PC-3 (cell line): ENCODE measurements at regions not wholly inside any gene's neighbourhood (a gene's known extent, or its start where the extent isn't known, plus 50 kb on each side); places are given as distances from the start of the nearest gene placed in this dataset.

Experiments used
- ATAC-seq: fragments of 200-7000 bp; cut with Tn5 transposase; 2 replicates; pipeline ENCODE4 v1.9.1; 2020; ENCODE audit warnings: mild to moderate bottlenecking, moderate library complexity
- BruUV-seq: library from RNA; stranded (reverse); fragments of 400-500 nt; replicated peaks from 2 replicates; lab custom pipeline; 2021; lab: Mats Ljungman, UMichigan
- CTCF ChIA-PET: fragments of 300-600 bp; sonication (Branson Sonifier 250); formaldehyde crosslinking; loops from one replicate; lab custom pipeline; 2022; ENCODE audit warnings: antibody characterized with exemption; lab: Charles Lee
- POLR2A ChIA-PET: fragments of 300-600 bp; sonication (Branson Sonifier 250); formaldehyde crosslinking; loops from one replicate; lab custom pipeline; 2022; ENCODE audit warnings: antibody characterized with exemption; ENCODE audit not compliant: unreplicated experiment; lab: Charles Lee
- DNase-seq: peaks from one replicate; pipeline ENCODE4 v3.0.0-alpha.2; 2015
- H2AFZ ChIP-seq: fragments of 300-600 bp; sonication (generic); 2 replicates; pipeline ENCODE4 v1.6.0; 2016; ENCODE audit warnings: antibody characterized with exemption, low read length
- H3F3A ChIP-seq: fragments of 300-600 bp; sonication (generic); one replicate; pipeline ENCODE4 v1.6.0; 2017; ENCODE audit warnings: antibody characterized with exemption, low read length, control low read depth, mild to moderate bottlenecking; ENCODE audit not compliant: unreplicated experiment
- H3K27ac ChIP-seq: fragments of 300-600 bp; sonication (generic); 2 replicates; pipeline ENCODE4 v1.5.1; 2016; ENCODE audit warnings: mild to moderate bottlenecking, low read length
- H3K27me3 ChIP-seq: fragments of 300-600 bp; sonication (generic); 2 replicates; pipeline ENCODE4 v1.6.1; 2016; ENCODE audit warnings: low read length, mixed read lengths
- H3K36me3 ChIP-seq: fragments of 300-600 bp; sonication (generic); 2 replicates; pipeline ENCODE4 v1.6.1; 2016; ENCODE audit warnings: low read depth, mixed run types, low read length, mixed read lengths
- H3K4me1 ChIP-seq: fragments of 300-600 bp; sonication (generic); 2 replicates; pipeline ENCODE4 v1.5.1; 2016; ENCODE audit warnings: low read length; ENCODE audit not compliant: insufficient read depth
- H3K4me2 ChIP-seq: fragments of 300-600 bp; sonication (generic); 2 replicates; pipeline ENCODE4 v1.6.0; 2016; ENCODE audit warnings: low read length
- H3K4me3 ChIP-seq: fragments of 300-600 bp; sonication (generic); 2 replicates; pipeline ENCODE4 v1.5.1; 2016; ENCODE audit warnings: mild to moderate bottlenecking, low read length, mixed read lengths
- H3K79me2 ChIP-seq: fragments of 300-600 bp; sonication (generic); 2 replicates; pipeline ENCODE4 v1.6.1; 2017; ENCODE audit warnings: low read length, mixed read lengths
- H3K9ac ChIP-seq: fragments of 300-600 bp; sonication (generic); 2 replicates; pipeline ENCODE4 v1.6.0; 2016; ENCODE audit warnings: mild to moderate bottlenecking, low read length
- H3K9me2 ChIP-seq: fragments of 300-600 bp; sonication (generic); replicated peaks from 2 replicates; pipeline ENCODE4 v1.6.1; 2016; ENCODE audit warnings: mixed run types, low read length, mixed read lengths
- H3K9me3 ChIP-seq: fragments of 300-600 bp; sonication (generic); 2 replicates; pipeline ENCODE4 v1.6.1; 2016; ENCODE audit warnings: low read length, mixed read lengths
- H4K20me1 ChIP-seq: fragments of 300-600 bp; sonication (generic); 2 replicates; pipeline ENCODE4 v1.6.1; 2016; ENCODE audit warnings: low read length, mixed read lengths
- CTCF ChIP-seq: fragments of 300-600 bp; sonication (generic); conservative IDR thresholded peaks from 2 replicates; pipeline ENCODE4 v1.5.1; 2017; ENCODE audit warnings: antibody characterized with exemption, low read depth, mild to moderate bottlenecking, low read length
- EZH2 ChIP-seq: fragments of 300-600 bp; sonication (generic); IDR thresholded peaks from one replicate; pipeline ENCODE4 v1.6.1; 2017; ENCODE audit warnings: antibody characterized with exemption, mild to moderate bottlenecking, low read length; ENCODE audit not compliant: unreplicated experiment
- EZH2phosphoT487 ChIP-seq: fragments of 300-600 bp; sonication (generic); IDR thresholded peaks from 2 replicates; pipeline ENCODE4 v1.6.1; 2018; ENCODE audit warnings: mild to moderate bottlenecking, antibody characterized with exemption, low read length, borderline replicate concordance
- intact Hi-C: fragments of 100-400 bp; cut with micrococcal nuclease; formaldehyde crosslinking; loops from 2 replicates; pipeline ENCODE4 v1.9.0; 2023

DNA sequence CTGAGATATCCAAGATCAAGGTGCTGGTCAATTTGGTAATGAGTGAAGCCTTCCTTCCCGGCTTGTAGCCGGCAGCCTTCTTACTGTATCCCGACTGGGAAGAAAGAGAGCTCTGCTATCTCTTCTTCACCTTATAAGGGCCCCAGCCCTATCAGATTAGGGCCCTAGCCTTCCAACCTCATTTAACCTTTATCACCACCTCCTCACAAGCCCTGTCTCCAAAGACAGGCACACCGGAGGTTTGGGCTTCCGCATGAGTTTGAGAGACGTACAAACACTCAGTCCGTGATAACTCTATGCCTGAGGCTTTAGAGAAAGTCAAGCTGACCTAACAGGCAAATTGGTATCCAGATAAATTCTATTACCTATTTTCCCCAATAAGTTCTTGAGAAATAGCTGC is 243.9 kb downstream of the OPA1 start:
- Histone ChIP-seq H3K4me1 (peaks cover 38% of the 10 kb centered on the region), H3K9me3 (no peaks in the 10 kb centered on the region), H3K4me3 (no peak overlapping the region), H3K79me2 (no peaks in the 10 kb centered on the region), H3K9me2 (no peaks in the 10 kb centered on the region), H3K4me2 (no peak overlapping the region), H3K27me3 (no peaks in the 10 kb centered on the region), H4K20me1 (no peaks in the 10 kb centered on the region), H2AFZ (no peak overlapping the region), H3K36me3 (no peaks in the 10 kb centered on the region), H3K9ac (no peak overlapping the region), H3F3A (peaks cover 5% of the 10 kb centered on the region), H3K27ac (no peak overlapping the region)
- TF ChIP-seq EZH2phosphoT487 = no peak
- no peak for TF ChIP-seq CTCF
- no peak for TF ChIP-seq EZH2
- intact Hi-C loops = no loop called here
- DNase-seq (no peak), ATAC-seq (no peak)
- POLR2A ChIA-PET = no interaction called here
- no TSS peak for BruUV-seq
- CTCF ChIA-PET = no interaction called here

GRCh38 chr3:193837347-193837827 is 244.4 kb downstream of the OPA1 start:
- Histone ChIP-seq H3K4me3 (no peak overlapping the region), H4K20me1 (no peaks in the 10 kb centered on the region), H3K9me3 (no peaks in the 10 kb centered on the region), H3F3A (peaks cover 5% of the 10 kb centered on the region), H2AFZ (no peak overlapping the region), H3K79me2 (no peaks in the 10 kb centered on the region), H3K9me2 (no peaks in the 10 kb centered on the region), H3K4me1 (peaks cover 38% of the 10 kb centered on the region), H3K27ac (no peak overlapping the region), H3K36me3 (no peaks in the 10 kb centered on the region), H3K4me2 (no peak overlapping the region), H3K27me3 (no peaks in the 10 kb centered on the region), H3K9ac (no peak overlapping the region)
- BruUV-seq = no TSS peak
- DNase-seq = no peak
- ChIA-PET POLR2A (no interaction called here), CTCF (no interaction called here)
- TF ChIP-seq EZH2phosphoT487 = no peak
- no peak for TF ChIP-seq EZH2
- no peak for TF ChIP-seq CTCF
- intact Hi-C loops = no loop called here
- ATAC-seq = no peak

- H3K27me3 ChIP-seq = no peaks in the 10 kb centered on the region
- H3F3A ChIP-seq = peaks cover 5% of the 10 kb centered on the region
- intact Hi-C loops = loop anchor here (1.0 to 5.0 kb wide), 10 partner anchors 16 to 296 kb away; partner anchors contain the start of gene HES1
- H3K79me2 ChIP-seq = no peaks in the 10 kb centered on the region
- no peak for TF ChIP-seq EZH2phosphoT487
- TF ChIP-seq EZH2 = no peak
- TF ChIP-seq CTCF = no peak
- no peaks in the 10 kb centered on the region for H4K20me1 ChIP-seq
- no peak overlapping the region for H3K9ac ChIP-seq
- H3K4me1 ChIP-seq = peaks cover 40% of the 10 kb centered on the region
- H3K36me3 ChIP-seq = no peaks in the 10 kb centered on the region
- no TSS peak for BruUV-seq
- H2AFZ ChIP-seq = 0 out of 2 replicates have a peak overlapping the region, but pooled peaks have one; percentile 8
- H3K9me2 ChIP-seq = no peaks in the 10 kb centered on the region
- peak overlapping the region; percentile 24; the same call in 1 of the 2 replicates for H3K4me3 ChIP-seq
- DNase-seq = peak; percentile 73
- peak overlapping the region; percentile 71 for H3K27ac ChIP-seq
- CTCF ChIA-PET = no interaction called here
- no peaks in the 10 kb centered on the region for H3K9me3 ChIP-seq
- peak overlapping the region; percentile 74 for H3K4me2 ChIP-seq
- POLR2A ChIA-PET = interaction anchor here (0.6 to 1.5 kb wide), 6 partner anchors 32 to 297 kb away, joined by 3 to 12 read pairs (median 4); no protein-coding TSS in a partner anchor
- ATAC-seq = peak; percentile 83
These were observed 247.2 kb downstream of the OPA1 start for GRCh38 chr3:193840111-193840641.
